ENCODE measurements at regions not wholly inside any gene's neighbourhood (a gene's known extent, or its start where the extent isn't known, plus 50 kb on each side); places are given as distances from the start of the nearest gene placed in this dataset.

DNA sequence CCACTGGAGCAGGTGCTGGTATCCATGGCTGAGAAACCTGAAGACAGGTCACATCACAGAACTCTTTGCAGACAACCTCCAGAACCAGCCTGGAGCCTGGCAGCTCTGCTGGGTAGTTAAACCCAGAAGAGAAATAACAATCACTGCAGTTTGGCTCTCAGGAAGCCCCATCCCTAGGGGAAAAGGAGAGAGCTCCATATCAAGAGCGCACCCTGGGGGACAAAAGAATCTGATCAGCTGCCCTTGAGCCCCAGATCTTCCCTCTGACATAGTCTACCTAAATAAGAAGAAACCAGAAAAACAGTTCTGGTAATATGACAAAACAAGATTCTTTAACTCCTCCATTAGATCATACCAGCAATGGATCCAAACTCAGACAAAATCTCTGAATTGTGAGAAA is 823.2 kb upstream of the FRG1 start:
- TF ChIP-seq POLR2AphosphoS5 (IDR thresholded peaks at IDR 0.05; ENCODE audit: low read depth, low read length) (no peak), TAF1 (IDR thresholded peaks at IDR 0.05; ENCODE audit: borderline replicate concordance, insufficient read depth, low read length) (no peak), FOXP2 (optimal IDR thresholded peaks at IDR 0.05; ENCODE audit: borderline replicate concordance, extremely low read depth, extremely low read length, insufficient read depth) (no peak), SIN3A (IDR thresholded peaks at IDR 0.05; ENCODE audit: borderline replicate concordance, insufficient read depth, low read length) (no peak)
- TF ChIP-seq, protein P1, sequence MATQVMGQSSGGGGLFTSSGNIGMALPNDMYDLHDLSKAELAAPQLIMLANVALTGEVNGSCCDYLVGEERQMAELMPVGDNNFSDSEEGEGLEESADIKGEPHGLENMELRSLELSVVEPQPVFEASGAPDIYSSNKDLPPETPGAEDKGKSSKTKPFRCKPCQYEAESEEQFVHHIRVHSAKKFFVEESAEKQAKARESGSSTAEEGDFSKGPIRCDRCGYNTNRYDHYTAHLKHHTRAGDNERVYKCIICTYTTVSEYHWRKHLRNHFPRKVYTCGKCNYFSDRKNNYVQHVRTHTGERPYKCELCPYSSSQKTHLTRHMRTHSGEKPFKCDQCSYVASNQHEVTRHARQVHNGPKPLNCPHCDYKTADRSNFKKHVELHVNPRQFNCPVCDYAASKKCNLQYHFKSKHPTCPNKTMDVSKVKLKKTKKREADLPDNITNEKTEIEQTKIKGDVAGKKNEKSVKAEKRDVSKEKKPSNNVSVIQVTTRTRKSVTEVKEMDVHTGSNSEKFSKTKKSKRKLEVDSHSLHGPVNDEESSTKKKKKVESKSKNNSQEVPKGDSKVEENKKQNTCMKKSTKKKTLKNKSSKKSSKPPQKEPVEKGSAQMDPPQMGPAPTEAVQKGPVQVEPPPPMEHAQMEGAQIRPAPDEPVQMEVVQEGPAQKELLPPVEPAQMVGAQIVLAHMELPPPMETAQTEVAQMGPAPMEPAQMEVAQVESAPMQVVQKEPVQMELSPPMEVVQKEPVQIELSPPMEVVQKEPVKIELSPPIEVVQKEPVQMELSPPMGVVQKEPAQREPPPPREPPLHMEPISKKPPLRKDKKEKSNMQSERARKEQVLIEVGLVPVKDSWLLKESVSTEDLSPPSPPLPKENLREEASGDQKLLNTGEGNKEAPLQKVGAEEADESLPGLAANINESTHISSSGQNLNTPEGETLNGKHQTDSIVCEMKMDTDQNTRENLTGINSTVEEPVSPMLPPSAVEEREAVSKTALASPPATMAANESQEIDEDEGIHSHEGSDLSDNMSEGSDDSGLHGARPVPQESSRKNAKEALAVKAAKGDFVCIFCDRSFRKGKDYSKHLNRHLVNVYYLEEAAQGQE (IDR thresholded peaks at IDR 0.05; ENCODE audit: insufficient read depth in 1 of 2, low read depth in 2 of 2, low read length in 2 of 2), result no peak

DNA sequence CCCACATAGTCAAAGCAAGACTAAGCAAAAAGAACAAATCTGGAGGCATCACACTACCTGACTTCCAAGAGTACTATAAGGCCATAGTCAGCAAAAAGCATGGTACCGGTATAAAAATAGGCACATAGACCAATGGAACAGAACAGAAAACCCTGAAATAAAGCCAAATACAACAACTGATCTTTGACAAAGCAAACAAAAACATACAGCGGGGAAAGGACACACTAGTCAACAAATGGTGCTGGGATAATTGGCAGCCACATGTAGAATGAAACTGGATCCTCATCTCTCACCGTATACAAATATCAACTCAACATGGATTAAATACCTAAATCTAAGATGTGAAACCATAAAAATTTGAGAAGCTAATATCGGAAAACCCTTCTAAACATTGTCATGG is 819.3 kb upstream of the FRG1 start:
- TF ChIP-seq FOXP2 (optimal IDR thresholded peaks at IDR 0.05; ENCODE audit: borderline replicate concordance, extremely low read depth, extremely low read length, insufficient read depth) (no peak), SIN3A (IDR thresholded peaks at IDR 0.05; ENCODE audit: borderline replicate concordance, insufficient read depth, low read length) (no peak)
- TF ChIP-seq, protein P1 (IDR thresholded peaks at IDR 0.05; ENCODE audit: insufficient read depth in 1 of 2, low read depth in 2 of 2, low read length in 2 of 2), result no peak

DNA sequence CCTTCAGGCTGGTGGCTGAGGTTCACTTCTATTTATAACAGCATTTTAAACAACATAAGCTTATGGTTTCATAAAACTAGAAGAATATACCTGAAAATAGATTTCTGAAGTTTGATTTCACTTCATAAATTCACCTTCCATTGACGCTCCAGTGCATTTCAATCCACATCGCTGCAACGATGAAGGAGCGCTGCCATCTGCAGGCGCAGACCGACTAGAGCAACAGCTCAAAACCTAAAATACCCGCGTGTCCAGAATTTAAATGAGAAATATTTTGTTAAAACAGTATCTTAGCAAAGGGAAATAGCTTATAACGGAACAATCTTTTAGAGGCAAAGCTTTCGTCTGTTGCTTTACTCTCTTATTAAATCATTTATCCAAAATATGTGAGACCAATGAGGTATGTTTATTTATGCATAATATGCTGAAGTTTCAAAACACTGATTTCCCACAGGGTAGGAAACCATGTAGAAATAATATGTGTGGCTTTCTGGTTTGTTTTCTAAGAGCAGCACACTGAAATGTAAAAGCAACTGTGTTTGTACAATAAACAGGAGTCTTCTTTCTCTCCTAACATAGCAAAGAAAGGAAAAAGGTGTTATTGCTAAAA is 816.4 kb upstream of the FRG1 start:
- TF ChIP-seq, protein P1 (IDR thresholded peaks at IDR 0.05; ENCODE audit: insufficient read depth in 1 of 2, low read depth in 2 of 2, low read length in 2 of 2), result no peak
- no peak for TF ChIP-seq TAF1 (IDR thresholded peaks at IDR 0.05; ENCODE audit: borderline replicate concordance, insufficient read depth, low read length)
- TF ChIP-seq SIN3A (IDR thresholded peaks at IDR 0.05; ENCODE audit: borderline replicate concordance, insufficient read depth, low read length), result no peak
- no peak for TF ChIP-seq POLR2AphosphoS5 (IDR thresholded peaks at IDR 0.05; ENCODE audit: low read depth, low read length)
- TF ChIP-seq FOXP2 (optimal IDR thresholded peaks at IDR 0.05; ENCODE audit: borderline replicate concordance, extremely low read depth, extremely low read length, insufficient read depth), result no peak

DNA sequence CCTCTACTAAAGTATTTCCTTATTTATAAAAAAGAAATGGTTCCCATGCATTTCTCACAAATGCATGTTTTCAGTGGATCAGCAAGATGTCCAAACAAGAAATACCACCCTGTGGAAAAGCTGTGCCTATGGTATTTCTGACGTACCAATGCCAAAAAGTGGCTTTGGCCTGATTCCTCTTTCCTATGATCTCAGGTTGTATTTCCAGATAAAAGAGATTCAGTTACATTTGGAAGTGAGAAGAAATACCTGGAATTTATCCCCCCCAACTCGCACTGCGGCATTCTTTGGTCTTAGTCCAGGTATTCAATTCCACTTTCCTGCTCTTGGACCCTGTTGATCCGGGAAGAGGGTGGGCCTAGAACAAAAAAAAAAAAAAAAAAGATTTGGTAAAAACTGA is 815.9 kb upstream of the FRG1 start:
- TF ChIP-seq SIN3A (IDR thresholded peaks at IDR 0.05; ENCODE audit: borderline replicate concordance, insufficient read depth, low read length) (no peak), FOXP2 (optimal IDR thresholded peaks at IDR 0.05; ENCODE audit: borderline replicate concordance, extremely low read depth, extremely low read length, insufficient read depth) (no peak), TAF1 (IDR thresholded peaks at IDR 0.05; ENCODE audit: borderline replicate concordance, insufficient read depth, low read length) (no peak)

DNA sequence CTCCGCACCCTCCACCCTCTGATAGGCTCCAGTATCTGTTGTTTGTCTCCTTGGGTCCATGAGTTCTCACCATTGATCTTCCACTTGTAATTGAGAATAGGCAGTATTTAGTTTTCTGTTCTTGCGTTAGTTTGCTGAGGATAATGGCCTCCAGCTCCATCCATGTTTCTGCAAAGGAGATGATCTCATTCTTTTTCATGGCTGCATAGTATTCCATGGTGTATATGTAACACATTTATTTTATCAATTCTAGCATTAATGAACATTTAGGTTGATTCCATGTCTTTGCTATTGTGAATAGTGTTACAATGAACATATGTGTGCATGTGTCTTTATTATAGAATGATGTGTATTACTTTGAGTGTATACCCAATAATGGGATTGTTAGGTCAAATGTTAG is 814.6 kb upstream of the FRG1 start:
- TF ChIP-seq POLR2AphosphoS5 (IDR thresholded peaks at IDR 0.05; ENCODE audit: low read depth, low read length) (no peak), TAF1 (IDR thresholded peaks at IDR 0.05; ENCODE audit: borderline replicate concordance, insufficient read depth, low read length) (no peak), FOXP2 (optimal IDR thresholded peaks at IDR 0.05; ENCODE audit: borderline replicate concordance, extremely low read depth, extremely low read length, insufficient read depth) (no peak), SIN3A (IDR thresholded peaks at IDR 0.05; ENCODE audit: borderline replicate concordance, insufficient read depth, low read length) (no peak)
- TF ChIP-seq, protein P1 (IDR thresholded peaks at IDR 0.05; ENCODE audit: insufficient read depth in 1 of 2, low read depth in 2 of 2, low read length in 2 of 2), result no peak
